Endothelial cell of umbilical vein (primary cell): ENCODE measurements at regions not wholly inside any gene's neighbourhood (a gene's known extent, or its start where the extent isn't known, plus 50 kb on each side); places are given as distances from the start of the nearest gene placed in this dataset.

Experiments used
- BruUV-seq: library from RNA; stranded (reverse); fragments of 400-500 nt; replicated peaks from 2 replicates; lab custom pipeline; 2021; lab: Mats Ljungman, UMichigan
- CTCF ChIA-PET: fragments of 300-600, 350-600 bp; sonication (Branson Sonifier 250); formaldehyde crosslinking; loops from one replicate; lab custom pipeline; 2021; ENCODE audit warnings: antibody characterized with exemption, inconsistent platforms; lab: Charles Lee
- POLR2A ChIA-PET: fragments of 300-600, 350-600 bp; sonication (Branson Sonifier 250); formaldehyde crosslinking; loops from one replicate; lab custom pipeline; 2021; ENCODE audit warnings: antibody characterized with exemption, inconsistent platforms; lab: Charles Lee
- DNase-seq: peaks from one replicate; pipeline ENCODE4 v3.0.0-alpha.2; 2011; ENCODE audit warnings: low read depth, low spot score
- FAIRE-seq: peaks from 2 replicates; lab custom pipeline; 2011; peaks lifted over from hg19 to GRCh38; lab: Jason Lieb, UNC
- H2AFZ ChIP-seq: 2 replicates; pipeline ENCODE4 v1.6.0; 2012; ENCODE audit warnings: low read depth, low read length, control low read depth, inconsistent platforms
- H3K27ac ChIP-seq: 2 replicates; pipeline ENCODE4 v1.5.1; 2011; ENCODE audit warnings: low read depth, mild to moderate bottlenecking, control low read depth, low read length, moderate library complexity; ENCODE audit not compliant: insufficient read depth
- H3K27me3 ChIP-seq, 2 experiments: 2 replicates each; pipeline versions ENCODE4 v1.6.0 to v1.6.1; 2011; ENCODE audit warnings: low read length in 2 of 2, mixed read lengths in 1 of 2; ENCODE audit not compliant: control insufficient read depth in 2 of 2, insufficient read depth in 2 of 2
- H3K36me3 ChIP-seq, 2 experiments: 2 replicates in 1 of 2; 3 replicates in 1 of 2; pipeline ENCODE4 v1.5.1; 2011; ENCODE audit warnings: low read length in 2 of 2, mild to moderate bottlenecking in 1 of 2, moderate library complexity in 1 of 2; ENCODE audit not compliant: control insufficient read depth in 2 of 2, insufficient read depth in 2 of 2; ENCODE audit errors: extremely low read depth in 1 of 2
- H3K4me1 ChIP-seq: 3 replicates; pipeline ENCODE4 v1.5.1; 2011; ENCODE audit warnings: mild to moderate bottlenecking, low read length; ENCODE audit not compliant: control insufficient read depth, insufficient read depth; ENCODE audit errors: extremely low read depth
- H3K4me2 ChIP-seq: 2 replicates; pipeline ENCODE4 v1.6.1; 2011; ENCODE audit warnings: low read length, control low read depth, mixed read lengths; ENCODE audit not compliant: insufficient read depth
- H3K4me3 ChIP-seq, 3 experiments: fragments of 200-600 bp in 1 of 3; sonication (generic), shearing (Covaris generic) in 1 of 3; replicated peaks in 1 of 3; 2 replicates each; pipeline ENCODE4 v1.5.1; 2011 to 2016; ENCODE audit warnings: control low read depth in 3 of 3, low read length in 3 of 3, mild to moderate bottlenecking in 2 of 3, inconsistent platforms in 1 of 3, low read depth in 1 of 3, moderate library complexity in 1 of 3; ENCODE audit not compliant: insufficient read depth in 1 of 3
- H3K79me2 ChIP-seq: 2 replicates; pipeline ENCODE4 v1.6.0; 2012; ENCODE audit warnings: low read length, inconsistent platforms; ENCODE audit not compliant: control insufficient read depth, insufficient read depth
- H3K9ac ChIP-seq: replicated peaks from 2 replicates; pipeline ENCODE3; 2011; ENCODE audit warnings: low read length, control low read depth; ENCODE audit not compliant: insufficient read depth; ENCODE audit errors: extremely low read depth
- H3K9me1 ChIP-seq: replicated peaks from 3 replicates; pipeline ENCODE4 v1.6.0; 2011; ENCODE audit warnings: mild to moderate bottlenecking, low read length; ENCODE audit not compliant: control insufficient read depth, insufficient read depth; ENCODE audit errors: extremely low read depth
- H3K9me3 ChIP-seq: replicated peaks from 2 replicates; pipeline ENCODE4 v1.5.1; 2012; ENCODE audit warnings: low read length, inconsistent platforms; ENCODE audit not compliant: control insufficient read depth, insufficient read depth
- H4K20me1 ChIP-seq: replicated peaks from 2 replicates; pipeline ENCODE3; 2011; ENCODE audit warnings: mild to moderate bottlenecking, low read length; ENCODE audit not compliant: control insufficient read depth, insufficient read depth; ENCODE audit errors: extremely low read depth
- CTCF ChIP-seq, 2 donors: IDR thresholded peaks; 1 replicate in 1 of 2; 2 replicates in 1 of 2; pipeline ENCODE4 v1.5.1; 2011; ENCODE audit warnings: low read length in 2 of 2, mild to moderate bottlenecking in 2 of 2, moderate library complexity in 2 of 2, control low read depth in 1 of 2, inconsistent platforms in 1 of 2, low read depth in 1 of 2; ENCODE audit not compliant: insufficient read depth in 1 of 2; ENCODE audit errors: extremely low read depth in 1 of 2
- EZH2 ChIP-seq: IDR thresholded peaks from 2 replicates; pipeline ENCODE4 v1.6.1; 2012; ENCODE audit warnings: borderline replicate concordance, low read depth, mild to moderate bottlenecking, moderate library complexity, low read length, inconsistent platforms; ENCODE audit not compliant: severe bottlenecking
- FOS ChIP-seq: IDR thresholded peaks from 2 replicates; pipeline ENCODE4 v1.6.1; 2011; ENCODE audit warnings: mild to moderate bottlenecking, low read length, moderate library complexity, borderline replicate concordance; ENCODE audit not compliant: insufficient read depth
- GATA2 ChIP-seq: IDR thresholded peaks from 2 replicates; pipeline ENCODE4 v1.7.0; 2011; ENCODE audit warnings: low read depth, mild to moderate bottlenecking, moderate library complexity, mixed read lengths, low read length; ENCODE audit not compliant: insufficient read length, insufficient read depth
- JUN ChIP-seq: IDR thresholded peaks from 2 replicates; pipeline ENCODE4 v1.6.1; 2011; ENCODE audit warnings: borderline replicate concordance, low read depth; ENCODE audit not compliant: insufficient read length, insufficient read depth
- MAX ChIP-seq: IDR thresholded peaks from 2 replicates; pipeline ENCODE4 v1.6.1; 2011; ENCODE audit not compliant: insufficient read depth, insufficient read length
- MYC ChIP-seq: IDR thresholded peaks from one replicate; pipeline ENCODE4 v1.6.1; 2011; ENCODE audit warnings: mild to moderate bottlenecking, low read depth, low read length
- POLR2A ChIP-seq: IDR thresholded peaks from 2 replicates; pipeline ENCODE4 v1.6.1; 2012; ENCODE audit warnings: low read depth, mild to moderate bottlenecking, control low read depth, low read length
- POLR2AphosphoS5 ChIP-seq: IDR thresholded peaks from 2 replicates; pipeline ENCODE4 v1.6.1; 2012; ENCODE audit warnings: low read depth, mild to moderate bottlenecking, control low read depth, low read length, moderate library complexity; ENCODE audit not compliant: insufficient read depth
- dilution Hi-C: fragments of 300-500 bp; cut with MboI; formaldehyde crosslinking; loops from one replicate; pipeline ENCODE4 v1.15.0; 2019; ENCODE audit warnings: low sequenced_read_pairs; ENCODE audit not compliant: extremely low pct_ligation_motif_present
- intact Hi-C: fragments of 100-400 bp; cut with micrococcal nuclease; formaldehyde crosslinking; loops from one replicate; pipeline ENCODE4 v1.10.0; 2022

- intact Hi-C loops (no loop called here), dilution Hi-C loops (no loop called here)
- BruUV-seq = no TSS peak
- H3K27ac ChIP-seq = no peak overlapping the region
- H3K27me3 ChIP-seq = no peaks in the 10 kb centered on the region
- no peaks in the 10 kb centered on the region for H3K4me1 ChIP-seq
- FAIRE-seq = no peak
- ChIA-PET POLR2A (no interaction called here), CTCF (no interaction called here)
- no peak overlapping the region for H2AFZ ChIP-seq
- H3K9me3 ChIP-seq = no peaks in the 10 kb centered on the region
- H3K4me2 ChIP-seq = no peak overlapping the region
- TF ChIP-seq MAX = no peak
- no peak for TF ChIP-seq FOS
- TF ChIP-seq MYC = no peak
- no peak for TF ChIP-seq EZH2
- no peak for TF ChIP-seq POLR2AphosphoS5
- TF ChIP-seq GATA2 = no peak
- H4K20me1 ChIP-seq = no peaks in the 10 kb centered on the region
- H3K4me3 ChIP-seq = no peak overlapping the region
- no peak overlapping the region for H3K9ac ChIP-seq
- no peaks in the 10 kb centered on the region for H3K36me3 ChIP-seq
- no peaks in the 10 kb centered on the region for H3K9me1 ChIP-seq
- no peak for DNase-seq
- no peaks in the 10 kb centered on the region for H3K79me2 ChIP-seq
Measured at GRCh38 chr13:89610881-89611280, 1736.6 kb upstream of the MIR17HG start.

GRCh38 chr13:89627996-89628395 is 1719.5 kb upstream of the MIR17HG start:
- dilution Hi-C loops = no loop called here
- no peak for FAIRE-seq

More at GRCh38 chr13:89627996-89628395, 1719.5 kb upstream of the MIR17HG start:
- ChIA-PET POLR2A (no interaction called here), CTCF (interaction anchor here (1.0 kb wide), 1 partner anchor 13 kb away, joined by 3 read pairs; no protein-coding TSS in a partner anchor)
- Histone ChIP-seq H3K27me3 (no peaks in the 10 kb centered on the region), H3K79me2 (no peaks in the 10 kb centered on the region), H3K36me3 (no peaks in the 10 kb centered on the region), H3K4me1 (no peaks in the 10 kb centered on the region), H2AFZ (no peak overlapping the region), H3K4me3 (no peak overlapping the region), H3K9me3 (no peaks in the 10 kb centered on the region), H3K4me2 (no peak overlapping the region), H4K20me1 (no peaks in the 10 kb centered on the region), H3K9me1 (no peaks in the 10 kb centered on the region), H3K9ac (no peak overlapping the region), H3K27ac (no peak overlapping the region)
- no TSS peak for BruUV-seq
- no peak for DNase-seq
- no peak for TF ChIP-seq POLR2A
- no peak for TF ChIP-seq MYC
- TF ChIP-seq FOS = no peak
- no peak for TF ChIP-seq EZH2
- no peak for TF ChIP-seq CTCF (IDR thresholded peaks at IDR 0.05; ENCODE audit: extremely low read depth in 1 of 2, insufficient read depth in 1 of 2, low read depth in 1 of 2, low read length in 2 of 2)
- TF ChIP-seq JUN = no peak
- no peak for TF ChIP-seq MAX
- TF ChIP-seq POLR2AphosphoS5 = no peak
- TF ChIP-seq GATA2 = no peak
- intact Hi-C loops = no loop called here
